Astrocyte (in vitro differentiated cells and primary cell): ENCODE measurements at regions not wholly inside any gene's neighbourhood (a gene's known extent, or its start where the extent isn't known, plus 50 kb on each side); places are given as distances from the start of the nearest gene placed in this dataset.

Experiments
- DNase-seq: peaks from one replicate; pipeline ENCODE4 v3.0.0-alpha.2; 2010; ENCODE audit warnings: low read depth
- FAIRE-seq: peaks from 2 replicates; lab custom pipeline; 2011; peaks lifted over from hg19 to GRCh38; lab: Jason Lieb, UNC
- H2AFZ ChIP-seq: 2 replicates; pipeline ENCODE4 v1.6.0; 2012; ENCODE audit warnings: low read depth, low read length, inconsistent platforms
- H3K27ac ChIP-seq: 2 replicates; pipeline ENCODE4 v1.5.1; 2011; ENCODE audit warnings: low read depth, low read length, inconsistent platforms
- H3K27me3 ChIP-seq: 2 replicates; pipeline ENCODE4 v1.6.0; 2011; ENCODE audit warnings: low read length, inconsistent platforms; ENCODE audit not compliant: insufficient read depth
- H3K36me3 ChIP-seq: 2 replicates; pipeline ENCODE4 v1.5.1; 2011; ENCODE audit warnings: low read length, inconsistent platforms; ENCODE audit not compliant: insufficient read depth
- H3K4me1 ChIP-seq: 2 replicates; pipeline ENCODE4 v1.5.1; 2011; ENCODE audit warnings: low read length, inconsistent platforms; ENCODE audit not compliant: insufficient read depth
- H3K4me2 ChIP-seq: 2 replicates; pipeline ENCODE4 v1.6.0; 2012; ENCODE audit warnings: low read length, inconsistent platforms
- H3K4me3 ChIP-seq: 2 replicates; pipeline ENCODE4 v1.5.1; 2011; ENCODE audit warnings: low read depth, mild to moderate bottlenecking, low read length, inconsistent platforms; ENCODE audit not compliant: insufficient read depth
- H3K79me2 ChIP-seq: 2 replicates; pipeline ENCODE4 v1.6.0; 2012; ENCODE audit warnings: mild to moderate bottlenecking, low read length, inconsistent platforms; ENCODE audit not compliant: insufficient read depth
- H3K9ac ChIP-seq: 2 replicates; pipeline ENCODE4 v1.6.0; 2012; ENCODE audit warnings: mild to moderate bottlenecking, low read length, inconsistent platforms
- H3K9me3 ChIP-seq: 2 replicates; pipeline ENCODE4 v1.5.1; 2012; ENCODE audit warnings: low read depth, mild to moderate bottlenecking, low read length, inconsistent platforms; ENCODE audit not compliant: insufficient read depth
- H4K20me1 ChIP-seq: 2 replicates; pipeline ENCODE4 v1.6.0; 2012; ENCODE audit warnings: low read length, inconsistent platforms; ENCODE audit not compliant: insufficient read depth
- H3K27ac Mint-ChIP-seq: one replicate; pipeline ENCODE4 v1.8.0; 2021; ENCODE audit warnings: mild to moderate bottlenecking, mixed read lengths; ENCODE audit not compliant: unreplicated experiment
- H3K27me3 Mint-ChIP-seq: one replicate; pipeline ENCODE4 v1.8.0; 2021; ENCODE audit warnings: low read depth, mixed read lengths; ENCODE audit not compliant: unreplicated experiment
- H3K36me3 Mint-ChIP-seq: one replicate; pipeline ENCODE4 v1.8.0; 2021; ENCODE audit warnings: low read depth, mixed read lengths; ENCODE audit not compliant: unreplicated experiment
- H3K4me1 Mint-ChIP-seq: one replicate; pipeline ENCODE4 v1.8.0; 2021; ENCODE audit warnings: low read depth, mixed read lengths; ENCODE audit not compliant: unreplicated experiment
- H3K4me3 Mint-ChIP-seq: one replicate; pipeline ENCODE4 v1.8.0; 2021; ENCODE audit warnings: mild to moderate bottlenecking, moderate library complexity, mixed read lengths; ENCODE audit not compliant: unreplicated experiment
- H3K9me3 Mint-ChIP-seq: one replicate; pipeline ENCODE4 v1.8.0; 2021; ENCODE audit warnings: mild to moderate bottlenecking, mixed read lengths; ENCODE audit not compliant: unreplicated experiment
- EZH2 ChIP-seq: IDR thresholded peaks from 2 replicates; pipeline ENCODE4 v1.6.1; 2012; ENCODE audit warnings: mild to moderate bottlenecking, low read length, inconsistent platforms; ENCODE audit not compliant: insufficient read depth
- TF ChIP-seq, protein P1 (sequence below): IDR thresholded peaks from 2 replicates; pipeline ENCODE4 v1.5.1; 2011; ENCODE audit warnings: low read depth, mild to moderate bottlenecking, inconsistent platforms, low read length, moderate library complexity; ENCODE audit not compliant: insufficient read depth

DNA sequence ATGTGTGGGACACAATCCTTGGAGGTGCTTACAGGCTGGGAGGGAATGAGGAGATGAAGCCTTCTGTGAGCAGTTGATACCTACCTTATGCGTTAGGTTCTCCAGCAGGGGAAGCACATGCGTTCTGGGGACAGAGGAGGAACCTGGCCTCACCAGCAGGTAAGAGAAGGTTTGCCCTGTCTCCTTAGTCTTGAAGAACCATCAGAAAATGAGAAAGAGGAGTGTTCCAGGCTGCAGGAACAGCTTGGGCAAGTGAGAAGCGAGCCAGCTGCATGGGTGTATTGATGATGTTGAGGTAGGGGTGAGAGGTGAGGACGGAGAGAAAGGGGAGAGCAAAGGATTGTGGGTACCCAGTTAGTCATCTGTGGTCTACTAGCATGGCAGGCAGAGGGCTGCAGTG, 156.9 kb upstream of the MVB12B start:
- peaks cover 3% of the 10 kb centered on the region for H3K27me3 ChIP-seq
- no peak for FAIRE-seq
- DNase-seq = no peak
- Mint-ChIP-seq H3K9me3 (peaks cover 8% of the 10 kb centered on the region), H3K4me3 (no peak overlapping the region), H3K36me3 (no peaks in the 10 kb centered on the region), H3K27me3 (peaks cover 50% of the 10 kb centered on the region), H3K4me1 (no peaks in the 10 kb centered on the region), H3K27ac (no peak overlapping the region)
- no peak overlapping the region for H2AFZ ChIP-seq
- H3K9ac ChIP-seq = no peak overlapping the region
- H4K20me1 ChIP-seq = no peaks in the 10 kb centered on the region
- no peaks in the 10 kb centered on the region for H3K36me3 ChIP-seq
- H3K4me2 ChIP-seq = no peak overlapping the region
- no peak overlapping the region for H3K27ac ChIP-seq
- no peak for TF ChIP-seq EZH2
- no peaks in the 10 kb centered on the region for H3K4me1 ChIP-seq
- H3K4me3 ChIP-seq = no peak overlapping the region
- no peaks in the 10 kb centered on the region for H3K9me3 ChIP-seq
- no peaks in the 10 kb centered on the region for H3K79me2 ChIP-seq

DNA sequence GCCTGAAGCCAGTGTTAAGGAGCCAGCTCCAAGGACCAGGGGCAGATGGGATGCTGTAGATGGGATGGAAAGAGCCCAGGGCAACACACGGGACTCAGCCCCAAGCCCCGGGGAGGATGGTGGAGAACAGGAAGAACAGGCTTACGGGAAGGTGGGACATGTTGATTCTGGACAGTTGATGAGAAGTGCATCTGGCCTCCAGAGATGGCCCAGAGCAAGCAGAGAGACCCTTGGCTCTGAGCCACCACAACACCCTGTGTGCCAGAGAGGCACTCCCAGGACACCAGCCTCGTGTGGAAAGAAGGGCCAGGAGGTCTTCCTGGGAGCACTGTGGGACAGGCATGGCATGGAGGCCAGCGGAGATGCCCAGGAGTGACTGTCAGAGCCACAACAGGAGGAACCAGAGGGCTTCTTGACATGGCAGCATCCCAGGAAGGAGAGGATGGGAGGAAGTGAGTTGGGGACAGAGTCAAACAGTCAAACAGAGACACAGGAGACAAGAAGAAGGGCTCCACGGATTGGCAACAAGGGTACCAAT, 156.3 kb upstream of the MVB12B start:
- Histone ChIP-seq H3K9me3 (no peaks in the 10 kb centered on the region), H3K4me2 (no peak overlapping the region), H3K27me3 (peaks cover 3% of the 10 kb centered on the region), H3K27ac (no peak overlapping the region), H3K9ac (no peak overlapping the region), H3K79me2 (no peaks in the 10 kb centered on the region), H4K20me1 (no peaks in the 10 kb centered on the region), H2AFZ (no peak overlapping the region), H3K4me3 (no peak overlapping the region), H3K4me1 (no peaks in the 10 kb centered on the region), H3K36me3 (no peaks in the 10 kb centered on the region)
- H3K36me3 Mint-ChIP-seq = no peaks in the 10 kb centered on the region
- H3K4me1 Mint-ChIP-seq = no peaks in the 10 kb centered on the region
- peaks cover 8% of the 10 kb centered on the region for H3K9me3 Mint-ChIP-seq
- no peak overlapping the region for H3K4me3 Mint-ChIP-seq
- no peak overlapping the region for H3K27ac Mint-ChIP-seq
- no peak for DNase-seq
- H3K27me3 Mint-ChIP-seq = peaks cover 47% of the 10 kb centered on the region
- no peak for TF ChIP-seq EZH2
- TF ChIP-seq, protein P1, sequence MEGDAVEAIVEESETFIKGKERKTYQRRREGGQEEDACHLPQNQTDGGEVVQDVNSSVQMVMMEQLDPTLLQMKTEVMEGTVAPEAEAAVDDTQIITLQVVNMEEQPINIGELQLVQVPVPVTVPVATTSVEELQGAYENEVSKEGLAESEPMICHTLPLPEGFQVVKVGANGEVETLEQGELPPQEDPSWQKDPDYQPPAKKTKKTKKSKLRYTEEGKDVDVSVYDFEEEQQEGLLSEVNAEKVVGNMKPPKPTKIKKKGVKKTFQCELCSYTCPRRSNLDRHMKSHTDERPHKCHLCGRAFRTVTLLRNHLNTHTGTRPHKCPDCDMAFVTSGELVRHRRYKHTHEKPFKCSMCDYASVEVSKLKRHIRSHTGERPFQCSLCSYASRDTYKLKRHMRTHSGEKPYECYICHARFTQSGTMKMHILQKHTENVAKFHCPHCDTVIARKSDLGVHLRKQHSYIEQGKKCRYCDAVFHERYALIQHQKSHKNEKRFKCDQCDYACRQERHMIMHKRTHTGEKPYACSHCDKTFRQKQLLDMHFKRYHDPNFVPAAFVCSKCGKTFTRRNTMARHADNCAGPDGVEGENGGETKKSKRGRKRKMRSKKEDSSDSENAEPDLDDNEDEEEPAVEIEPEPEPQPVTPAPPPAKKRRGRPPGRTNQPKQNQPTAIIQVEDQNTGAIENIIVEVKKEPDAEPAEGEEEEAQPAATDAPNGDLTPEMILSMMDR = no peak
- FAIRE-seq = no peak

GRCh38 chr9:126171641-126172040, 155.0 kb upstream of the MVB12B start:
- Histone ChIP-seq H3K4me1 (no peaks in the 10 kb centered on the region), H3K4me3 (no peak overlapping the region), H3K36me3 (no peaks in the 10 kb centered on the region), H4K20me1 (no peaks in the 10 kb centered on the region), H3K9ac (no peak overlapping the region), H3K27ac (no peak overlapping the region), H3K27me3 (peaks cover 3% of the 10 kb centered on the region), H3K9me3 (no peaks in the 10 kb centered on the region), H3K79me2 (no peaks in the 10 kb centered on the region), H2AFZ (no peak overlapping the region), H3K4me2 (no peak overlapping the region)
- no peak overlapping the region for H3K4me3 Mint-ChIP-seq
- H3K27ac Mint-ChIP-seq = no peak overlapping the region
- TF ChIP-seq EZH2 = no peak
- TF ChIP-seq, protein P1 = no peak
- H3K9me3 Mint-ChIP-seq = peaks cover 5% of the 10 kb centered on the region
- FAIRE-seq = no peak
- H3K4me1 Mint-ChIP-seq = no peaks in the 10 kb centered on the region
- H3K27me3 Mint-ChIP-seq = peaks cover 36% of the 10 kb centered on the region
- no peak for DNase-seq
- no peaks in the 10 kb centered on the region for H3K36me3 Mint-ChIP-seq
